ENCODE measurements at regions not wholly inside any gene's neighbourhood (a gene's known extent, or its start where the extent isn't known, plus 50 kb on each side); places are given as distances from the start of the nearest gene placed in this dataset.

DNA sequence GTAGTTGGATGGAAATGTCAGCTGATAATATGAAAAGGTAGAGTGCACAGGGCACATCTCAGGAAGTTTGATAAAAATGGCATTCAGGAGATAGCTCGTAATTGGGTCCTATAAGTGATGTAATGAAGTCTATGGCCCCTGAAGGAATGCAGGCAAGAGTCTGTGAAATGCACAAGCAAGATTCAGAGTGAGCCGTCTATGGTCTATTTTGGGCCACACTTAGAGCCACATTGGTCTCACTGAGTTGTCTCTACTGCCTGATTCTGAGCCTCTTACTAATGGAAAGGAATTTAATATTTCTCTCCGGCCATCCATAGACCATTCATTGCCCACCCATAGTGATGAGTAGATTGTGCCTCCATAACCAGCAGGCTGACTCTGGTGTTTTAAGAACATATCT lies 111.3 kb upstream of the KCNN2 start:
- DNase-seq (ENCODE audit: low read depth), result peak; percentile 74

DNA sequence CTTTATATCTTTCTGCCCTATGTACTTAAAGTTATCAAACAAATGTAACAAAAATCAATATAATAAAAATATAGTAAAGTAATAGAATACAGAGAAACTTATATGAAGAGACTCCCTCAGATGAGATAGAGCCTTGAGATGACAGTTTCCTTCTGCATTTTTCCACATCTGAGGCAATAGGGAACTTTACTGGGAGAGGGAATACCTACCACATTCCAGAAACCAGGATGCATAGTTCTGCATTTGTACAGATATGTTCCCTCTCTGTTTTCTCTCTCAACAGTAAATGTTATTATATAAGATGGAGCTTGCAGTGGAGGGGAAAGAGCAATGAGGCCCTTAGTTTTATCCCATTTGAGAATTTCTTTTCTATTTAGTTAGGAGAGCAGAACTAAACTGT lies 109.6 kb upstream of the KCNN2 start:
- peak; percentile 54 for DNase-seq (ENCODE audit: low read depth)

DNA sequence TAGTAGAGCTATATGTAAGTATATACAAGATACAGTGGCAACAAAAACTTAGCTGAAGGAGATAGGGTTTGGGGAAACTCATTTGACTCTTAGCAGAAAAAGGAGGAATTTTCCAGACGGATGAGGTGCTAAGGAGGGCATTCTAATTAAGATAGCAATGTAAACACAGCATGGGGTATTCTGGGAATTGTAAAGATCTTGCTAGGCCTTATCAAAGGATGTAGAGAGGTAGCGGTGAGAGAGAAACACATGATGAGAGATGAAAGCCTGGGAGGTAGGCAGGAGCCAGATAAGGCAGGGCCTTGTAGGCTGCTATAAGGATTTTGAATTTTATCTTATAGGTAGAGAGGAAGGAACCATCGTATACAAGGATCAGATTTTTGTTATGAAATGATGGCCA lies 106.6 kb upstream of the KCNN2 start:
- no peak for DNase-seq (ENCODE audit: low read depth)

DNA sequence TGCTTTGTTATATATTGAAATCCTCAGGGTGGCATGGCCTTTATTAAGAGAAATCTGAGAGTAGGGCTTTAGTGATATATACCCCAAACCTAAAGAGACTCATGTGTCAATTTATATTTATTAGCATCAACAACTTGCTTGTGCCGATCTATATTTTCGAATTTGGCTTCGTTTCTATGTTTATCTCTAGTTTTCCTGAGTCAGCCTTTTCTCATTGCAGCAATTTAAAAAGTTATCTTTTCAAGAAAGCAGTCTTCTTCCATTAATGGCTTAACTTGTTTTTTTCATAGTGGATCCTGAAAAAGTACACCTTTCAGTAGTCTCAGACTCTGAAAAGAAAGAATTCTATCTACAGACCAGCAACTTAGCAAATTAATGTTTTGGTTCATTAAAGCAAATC lies 99.9 kb upstream of the KCNN2 start:
- DNase-seq (ENCODE audit: low read depth), result no peak

DNA sequence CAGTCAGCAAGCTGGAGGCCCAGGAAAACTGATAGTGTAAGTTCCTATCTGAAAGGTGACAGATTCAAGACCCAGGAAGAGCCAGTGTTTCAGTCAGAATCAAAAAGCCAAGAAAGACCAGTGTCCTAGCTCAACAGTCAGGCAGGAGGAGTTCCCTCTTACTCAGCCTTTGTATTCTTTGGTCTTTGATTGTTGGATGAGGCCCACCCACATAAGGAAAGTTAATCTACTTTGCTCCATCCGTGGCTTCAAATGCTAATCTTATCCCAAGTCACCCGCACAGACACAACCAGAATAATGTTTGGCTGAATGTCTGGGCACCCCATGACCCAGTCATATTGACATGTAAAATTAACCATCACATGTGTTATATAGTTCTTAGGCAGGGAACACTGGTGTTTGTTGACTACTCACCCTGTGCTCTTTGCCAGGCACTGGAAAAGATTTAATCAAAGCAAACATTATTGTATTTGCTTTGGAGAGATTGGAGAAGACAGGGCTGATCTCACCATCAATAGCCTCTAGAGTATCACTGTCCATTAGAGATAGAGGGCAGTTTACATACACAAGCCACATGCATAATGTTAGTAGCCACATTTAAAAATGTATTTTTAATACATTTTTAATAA lies 96.3 kb upstream of the KCNN2 start:
- no peak for DNase-seq (ENCODE audit: low read depth)

DNA sequence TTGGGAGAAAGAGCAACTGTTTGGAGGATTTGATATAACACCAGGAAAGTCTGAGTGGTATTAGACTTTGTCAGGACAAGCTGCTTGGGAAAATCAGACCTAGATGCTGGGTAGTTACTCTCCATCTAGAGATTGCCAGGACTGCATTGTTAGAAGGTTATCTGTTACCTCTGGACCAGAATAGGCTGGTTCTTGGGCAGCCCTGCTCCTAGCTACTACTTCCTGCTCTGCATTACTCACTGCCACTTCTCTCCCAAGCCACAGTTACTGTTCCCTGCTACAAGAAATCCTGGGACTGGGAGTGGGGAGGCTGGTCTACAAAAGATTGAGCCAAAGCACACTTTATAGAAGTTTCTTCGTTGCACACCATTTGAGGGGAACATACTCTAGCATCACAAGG lies 95.5 kb upstream of the KCNN2 start:
- DNase-seq (ENCODE audit: low read depth), result peak; percentile 57

DNA sequence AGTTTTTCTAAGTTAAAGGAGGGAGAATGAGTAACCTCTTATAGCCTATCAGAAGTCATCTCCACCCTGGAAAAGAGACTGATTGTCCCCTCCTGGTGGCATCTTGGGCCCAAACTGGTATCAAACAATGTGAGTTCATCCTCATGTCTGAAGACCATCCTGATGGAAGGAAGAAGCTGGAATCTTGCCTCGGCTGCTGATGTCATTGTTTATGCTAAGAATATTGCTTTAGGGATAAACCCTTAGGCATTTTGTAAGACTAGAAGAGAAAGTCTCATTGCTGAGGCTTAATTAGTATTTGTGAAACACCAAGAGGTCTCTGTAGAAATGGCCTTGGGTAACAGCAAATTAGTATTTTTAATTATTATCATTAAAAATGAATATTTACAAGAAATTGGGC lies 65.7 kb upstream of the KCNN2 start:
- DNase-seq (ENCODE audit: low read depth), result peak; percentile 79

DNA sequence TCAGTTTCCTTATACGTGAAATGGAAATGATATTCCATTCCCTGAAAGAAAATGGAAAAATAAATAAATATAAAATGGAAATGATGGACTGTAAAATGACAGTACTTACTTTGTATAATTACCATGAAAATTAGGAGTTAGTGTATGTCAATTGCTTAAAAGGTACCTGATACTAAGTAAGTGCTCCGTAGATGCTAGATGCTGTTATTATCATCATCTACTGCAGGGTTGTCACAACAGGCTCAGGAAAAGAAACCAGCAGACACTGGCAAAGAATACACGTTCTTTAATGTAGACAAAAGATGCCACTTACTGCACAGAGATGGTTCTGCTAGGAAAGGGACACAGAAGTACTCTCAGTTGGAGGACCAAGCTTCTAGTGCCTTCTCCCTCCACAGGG lies 64.0 kb upstream of the KCNN2 start:
- DNase-seq (ENCODE audit: low read depth), result no peak

DNA sequence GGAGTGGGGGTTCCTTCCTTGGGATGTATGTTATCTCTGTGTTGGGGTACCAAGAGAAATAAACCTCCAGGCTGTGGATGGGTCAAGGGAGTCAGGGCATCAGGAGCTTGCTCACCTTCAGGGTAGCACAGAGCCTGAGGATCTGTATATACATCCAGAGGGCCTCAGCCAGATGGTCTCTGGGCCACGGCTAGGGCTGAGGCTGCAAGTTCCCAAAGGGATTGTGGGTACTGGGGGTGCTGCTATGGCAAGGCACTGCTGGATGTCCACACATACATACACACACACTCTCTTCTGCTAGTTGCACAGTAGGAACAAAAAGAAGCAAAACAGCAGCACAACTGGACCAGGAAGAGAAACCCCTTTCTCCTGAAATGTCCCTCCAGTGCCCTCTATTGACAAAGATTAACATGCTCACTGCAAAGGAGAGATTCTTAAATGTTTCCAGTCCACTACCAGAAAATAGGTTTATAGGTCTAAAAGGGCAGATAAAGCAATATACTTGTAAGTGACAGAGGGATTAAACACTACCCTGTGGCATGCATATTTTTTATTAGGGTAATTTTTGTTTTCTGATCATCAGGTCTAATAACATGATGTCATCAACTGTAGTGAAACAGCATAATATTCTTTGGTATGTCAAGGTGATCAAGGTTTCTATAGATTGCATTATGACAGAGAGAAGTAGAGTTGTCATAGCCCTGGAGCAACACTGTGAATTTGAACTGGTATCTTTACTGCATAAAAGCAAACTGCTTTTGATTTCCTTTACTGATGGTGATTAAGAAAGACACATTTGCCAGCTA lies 56.3 kb upstream of the KCNN2 start:
- DNase-seq (ENCODE audit: low read depth), result peak; percentile 78

DNA sequence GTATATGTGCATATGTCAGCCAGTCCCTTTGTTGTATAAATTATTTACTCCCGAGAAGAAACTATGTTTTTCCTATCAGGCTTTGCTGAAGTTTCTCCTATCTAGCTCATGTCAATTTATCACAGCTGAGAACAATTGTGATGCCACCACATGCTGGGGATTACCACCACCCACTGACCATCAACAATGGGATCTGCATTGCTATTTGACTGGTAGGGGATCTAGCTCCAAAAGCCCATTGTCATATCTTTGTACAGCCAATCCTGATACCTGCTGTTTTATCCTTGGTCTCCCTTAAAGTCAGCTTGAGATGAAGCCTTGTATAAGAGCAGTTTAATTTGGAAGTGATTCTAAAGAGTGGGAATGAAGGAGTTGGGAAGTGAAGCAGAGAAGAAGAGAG lies 53.9 kb upstream of the KCNN2 start:
- no peak for DNase-seq (ENCODE audit: low read depth)

DNA sequence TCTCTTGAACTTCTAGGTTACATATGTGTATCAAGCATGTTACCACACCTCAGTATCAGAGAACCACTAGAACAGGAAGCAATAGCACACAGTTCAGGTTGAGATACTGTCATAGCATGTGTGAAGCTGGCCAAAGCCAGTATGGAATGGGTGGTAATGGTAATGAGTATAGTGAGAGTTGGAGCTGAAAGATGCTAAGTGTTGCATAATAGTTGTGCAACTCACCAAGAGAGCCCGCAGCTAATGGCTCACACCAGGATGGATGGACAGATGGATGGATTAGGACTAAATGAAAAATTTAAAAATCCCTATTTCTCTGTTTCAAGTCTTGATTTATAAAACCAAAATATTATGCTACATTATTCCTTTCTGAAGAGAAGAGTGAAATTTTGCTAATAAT lies 53.4 kb upstream of the KCNN2 start:
- DNase-seq (ENCODE audit: low read depth), result no peak

DNA sequence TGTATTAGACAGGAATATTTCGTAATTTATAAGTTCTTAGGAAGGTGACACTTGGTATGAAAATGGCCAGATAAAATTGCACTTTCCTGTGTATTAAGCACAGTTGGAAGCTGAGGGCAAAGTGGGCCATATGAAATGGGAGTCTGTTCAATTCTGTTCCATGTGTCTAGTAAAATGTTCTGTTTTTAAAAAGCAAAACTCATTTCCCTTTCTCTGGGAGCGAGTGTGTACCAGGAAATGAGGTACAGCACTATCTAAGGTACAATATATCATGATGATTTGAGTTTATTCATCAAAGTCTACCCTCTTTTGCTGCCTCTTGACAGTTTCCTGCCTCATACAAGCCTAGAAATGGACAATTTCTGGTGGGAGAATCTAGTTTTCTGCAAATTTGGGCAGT lies 51.2 kb upstream of the KCNN2 start:
- DNase-seq (ENCODE audit: low read depth), result no peak

DNA sequence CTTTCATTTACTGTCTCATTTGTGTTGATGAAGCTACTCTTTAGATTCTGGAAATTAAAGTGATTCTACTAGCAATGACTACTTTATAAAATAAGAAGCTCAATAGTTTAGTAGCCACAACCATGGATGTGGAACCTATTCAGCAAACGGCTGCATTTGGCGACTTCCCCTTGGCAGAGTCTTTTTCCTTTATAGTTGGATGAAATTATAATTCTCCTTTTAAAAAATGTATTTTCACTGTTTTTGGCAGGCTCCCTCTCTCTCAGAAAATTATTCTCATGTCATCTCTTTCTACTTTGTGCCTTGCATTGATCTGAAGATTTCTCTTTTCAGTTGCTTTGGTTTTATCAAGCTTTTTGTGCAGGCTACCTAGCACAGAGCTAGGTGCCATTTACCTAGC lies 50.6 kb upstream of the KCNN2 start:
- DNase-seq (ENCODE audit: low read depth), result no peak

DNA sequence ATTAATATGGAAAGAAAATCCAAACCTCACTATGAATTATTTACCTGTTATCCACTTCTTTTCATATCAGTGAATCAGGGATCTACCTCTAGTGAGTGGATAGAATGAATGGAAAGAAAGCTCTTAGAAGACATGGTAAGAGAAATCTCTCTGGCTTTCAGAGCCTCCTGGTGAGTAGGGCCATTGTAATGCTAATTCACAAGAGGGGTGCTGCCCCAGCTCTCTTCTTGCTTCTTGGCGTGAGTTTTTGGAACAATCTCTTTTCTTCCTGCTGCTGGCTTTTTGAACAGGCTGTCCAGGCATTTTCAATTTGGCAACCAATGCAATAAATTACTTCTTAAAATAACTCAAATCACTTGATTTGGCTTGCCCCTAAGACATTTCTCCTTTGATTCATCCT lies 49.9 kb upstream of the KCNN2 start:
- peak; percentile 6 for DNase-seq (ENCODE audit: low read depth)
